ENCODE measurements at regions not wholly inside any gene's neighbourhood (a gene's known extent, or its start where the extent isn't known, plus 50 kb on each side); places are given as distances from the start of the nearest gene placed in this dataset.
"Not testable (repeated sequence)": the region's sequence is repeated elsewhere in the genome, so short reads cannot be mapped to it uniquely, and the experiment has no call there.

- no peaks in the 10 kb centered on the region for H3K4me1 ChIP-seq
- WGBS, 2 donors (ENCODE audit: low coverage in 1 of 2): 56 to 69% methylated on average over 2 of the region's 2 CpGs
- no peak overlapping the region for H3K27ac ChIP-seq
- TF ChIP-seq POLR2AphosphoS5 (IDR thresholded peaks at IDR 0.05) (no peak), POLR2A (IDR thresholded peaks at IDR 0.05) (no peak), EP300 (IDR thresholded peaks at IDR 0.05; ENCODE audit: low read depth) (no peak), CTCF (IDR thresholded peaks at IDR 0.05) (no peak)
- intact Hi-C loops (cut with DNase I; ENCODE audit: low total_unique reads): no loop called here
- DNase-seq: no peak
- H3K4me3 ChIP-seq: no peak overlapping the region
- H3K27me3 ChIP-seq: no peaks in the 10 kb centered on the region
- H3K36me3 ChIP-seq: no peaks in the 10 kb centered on the region
- in situ Hi-C loops (cut with MboI; ENCODE audit: low pct_ligation_motif_present in 1 of 4, low pct_unique_long_range_greater_than_20kb in 1 of 4, low sequenced_read_pairs in 3 of 4): no loop called here
- no peaks in the 10 kb centered on the region for H3K9me3 ChIP-seq
Measured at GRCh38 chr10:18829259-18829658, 170.0 kb downstream of the ARL5B start.

GRCh38 chr10:18830277-18830676, 171.0 kb downstream of the ARL5B start:
- no peaks in the 10 kb centered on the region for H3K36me3 ChIP-seq
- H3K9me3 ChIP-seq: no peaks in the 10 kb centered on the region
- intact Hi-C loops (cut with DNase I; ENCODE audit: low total_unique reads): no loop called here
- TF ChIP-seq POLR2AphosphoS5 (IDR thresholded peaks at IDR 0.05) (no peak), EP300 (IDR thresholded peaks at IDR 0.05; ENCODE audit: low read depth) (no peak), CTCF (IDR thresholded peaks at IDR 0.05) (no peak), POLR2A (IDR thresholded peaks at IDR 0.05) (no peak)
- no peak for DNase-seq
- no peaks in the 10 kb centered on the region for H3K27me3 ChIP-seq
- H3K4me1 ChIP-seq: no peaks in the 10 kb centered on the region
- WGBS, 2 donors (ENCODE audit: low coverage in 1 of 2): 46 to 58% methylated on average over 2 of the region's 2 CpGs
- in situ Hi-C loops (cut with MboI; ENCODE audit: low pct_ligation_motif_present in 1 of 4, low pct_unique_long_range_greater_than_20kb in 1 of 4, low sequenced_read_pairs in 3 of 4): no loop called here
- no peak overlapping the region for H3K27ac ChIP-seq
- no peak overlapping the region for H3K4me3 ChIP-seq

GRCh38 chr10:18856623-18857022, 192.0 kb upstream of the MALRD1 start:
- H3K27ac ChIP-seq; H3K4me3 ChIP-seq; intact Hi-C loops (cut with DNase I; ENCODE audit: low total_unique reads); in situ Hi-C loops (cut with MboI; ENCODE audit: low pct_ligation_motif_present in 1 of 4, low pct_unique_long_range_greater_than_20kb in 1 of 4, low sequenced_read_pairs in 3 of 4); H3K36me3 ChIP-seq; H3K27me3 ChIP-seq; DNase-seq; H3K4me1 ChIP-seq; H3K9me3 ChIP-seq: not testable (repeated sequence)
- 83 to 87% methylated on average over 6 to 7 of the region's 7 CpGs for WGBS, 2 donors (ENCODE audit: low coverage in 1 of 2)

- WGBS, 2 donors (ENCODE audit: low coverage in 1 of 2): 78% methylated on average over 1 of the region's 1 CpG; no CpG with 5 or more reads in 1 of the 2 donors
- intact Hi-C loops (cut with DNase I; ENCODE audit: low total_unique reads) (no loop called here), in situ Hi-C loops (cut with MboI; ENCODE audit: low pct_ligation_motif_present in 1 of 4, low pct_unique_long_range_greater_than_20kb in 1 of 4, low sequenced_read_pairs in 3 of 4) (no loop called here)
- Histone ChIP-seq H3K36me3 (no peaks in the 10 kb centered on the region), H3K4me3 (no peak overlapping the region), H3K4me1 (no peaks in the 10 kb centered on the region), H3K27ac (no peak overlapping the region), H3K9me3 (no peaks in the 10 kb centered on the region), H3K27me3 (no peaks in the 10 kb centered on the region)
- no peak for DNase-seq
- no peak for TF ChIP-seq POLR2A (IDR thresholded peaks at IDR 0.05)
- TF ChIP-seq EP300 (IDR thresholded peaks at IDR 0.05; ENCODE audit: low read depth): no peak
- no peak for TF ChIP-seq CTCF (IDR thresholded peaks at IDR 0.05)
- TF ChIP-seq POLR2AphosphoS5 (IDR thresholded peaks at IDR 0.05): no peak
Measured at GRCh38 chr10:18859659-18860058, 188.9 kb upstream of the MALRD1 start.

GRCh38 chr10:18860186-18860585, 188.4 kb upstream of the MALRD1 start:
- no peak for DNase-seq
- Histone ChIP-seq H3K4me3 (no peak overlapping the region), H3K27ac (no peak overlapping the region), H3K27me3 (no peaks in the 10 kb centered on the region), H3K4me1 (no peaks in the 10 kb centered on the region), H3K9me3 (no peaks in the 10 kb centered on the region), H3K36me3 (no peaks in the 10 kb centered on the region)
- intact Hi-C loops (cut with DNase I; ENCODE audit: low total_unique reads): no loop called here
- in situ Hi-C loops (cut with MboI; ENCODE audit: low pct_ligation_motif_present in 1 of 4, low pct_unique_long_range_greater_than_20kb in 1 of 4, low sequenced_read_pairs in 3 of 4): no loop called here
- WGBS, 2 donors (ENCODE audit: low coverage in 1 of 2): 77 to 79% methylated on average over 7 of the region's 7 CpGs
- TF ChIP-seq CTCF (IDR thresholded peaks at IDR 0.05): no peak
- no peak for TF ChIP-seq POLR2A (IDR thresholded peaks at IDR 0.05)
- TF ChIP-seq EP300 (IDR thresholded peaks at IDR 0.05; ENCODE audit: low read depth): no peak
- no peak for TF ChIP-seq POLR2AphosphoS5 (IDR thresholded peaks at IDR 0.05)
